B cell (primary cell): ENCODE measurements at regions not wholly inside any gene's neighbourhood (a gene's known extent, or its start where the extent isn't known, plus 50 kb on each side); places are given as distances from the start of the nearest gene placed in this dataset.

Source experiments
- ATAC-seq: fragments of 200-7000 bp; cut with Tn5 transposase; one replicate; pipeline ENCODE4 v1.10.0; 2021; ENCODE audit warnings: low read depth, mild to moderate bottlenecking, moderate number of reproducible peaks, moderate library complexity
- CTCF ChIA-PET: fragments of 350-600 bp; sonication (Branson Sonifier 250); formaldehyde crosslinking; loops from one replicate; lab custom pipeline; 2021; ENCODE audit warnings: antibody characterized with exemption, inconsistent platforms; lab: Charles Lee
- POLR2A ChIA-PET: fragments of 350-600 bp; sonication (Branson Sonifier 250); formaldehyde crosslinking; loops from one replicate; lab custom pipeline; 2021; ENCODE audit warnings: antibody characterized with exemption; lab: Charles Lee
- DNase-seq: peaks from one replicate; pipeline ENCODE4 v3.0.0; 2013
- H2AFZ ChIP-seq: 2 replicates; pipeline ENCODE4 v1.6.1; 2012; ENCODE audit warnings: mild to moderate bottlenecking, low read depth, low read length; ENCODE audit not compliant: insufficient read depth, poor library complexity, severe bottlenecking
- H3K27ac ChIP-seq, 2 donors: 1 replicate in 1 of 2; 2 replicates in 1 of 2; pipeline ENCODE4 v1.5.1; 2012 to 2013; ENCODE audit warnings: low read length in 2 of 2, mild to moderate bottlenecking in 2 of 2, moderate library complexity in 1 of 2
- H3K27me3 ChIP-seq, 4 experiments: fragments of 200-600 bp in 1 of 4; sonication (generic) in 1 of 4; replicated peaks in 1 of 4; 1 replicate in 2 of 4; 2 replicates in 2 of 4; pipeline versions ENCODE4 v1.6.1 to v1.7.0; 2013 to 2016; ENCODE audit warnings: low read length in 3 of 4, mild to moderate bottlenecking in 2 of 4, mixed read lengths in 1 of 4, moderate library complexity in 1 of 4; ENCODE audit not compliant: insufficient read depth in 4 of 4, control insufficient read depth in 3 of 4; ENCODE audit errors: control extremely low read depth in 1 of 4
- H3K36me3 ChIP-seq, 2 experiments: replicated peaks in 1 of 2; 1 replicate in 1 of 2; 2 replicates in 1 of 2; pipeline versions ENCODE4 v1.6.1 to v1.7.1; 2013; ENCODE audit warnings: low read length in 1 of 2; ENCODE audit not compliant: insufficient read depth in 2 of 2, control insufficient read depth in 1 of 2; ENCODE audit errors: control extremely low read depth in 1 of 2, extremely low read depth in 1 of 2
- H3K4me1 ChIP-seq, 2 donors: fragments of 200-600 bp in 1 of 2; sonication (generic) in 1 of 2; 1 replicate in 1 of 2; 2 replicates in 1 of 2; pipeline versions ENCODE4 v1.5.1 to v1.6.1; 2013 to 2017; ENCODE audit warnings: low read length in 2 of 2; ENCODE audit not compliant: control insufficient read depth in 2 of 2, insufficient read depth in 2 of 2
- H3K4me2 ChIP-seq: replicated peaks from 2 replicates; pipeline ENCODE3; 2012; ENCODE audit warnings: mild to moderate bottlenecking, low read depth, low read length; ENCODE audit not compliant: poor library complexity, severe bottlenecking
- H3K4me3 ChIP-seq, 5 experiments: fragments of 200-600 bp in 1 of 5; sonication (generic) in 1 of 5; 1 replicate in 3 of 5; 2 replicates in 2 of 5; pipeline versions ENCODE4 v1.5.1 to v1.7.0; 2011 to 2016; ENCODE audit warnings: low read length in 4 of 5, mild to moderate bottlenecking in 4 of 5, low read depth in 2 of 5, control low read depth in 1 of 5, moderate library complexity in 1 of 5; ENCODE audit not compliant: insufficient read depth in 1 of 5; ENCODE audit errors: control extremely low read depth in 1 of 5, extremely low read depth in 1 of 5
- H3K79me2 ChIP-seq: fragments of 200-600 bp; sonication (generic); one replicate; pipeline ENCODE4 v1.6.0; 2016; ENCODE audit warnings: low read length; ENCODE audit not compliant: control insufficient read depth, insufficient read depth
- H3K9ac ChIP-seq: fragments of 200-600 bp; sonication (generic); 2 replicates; pipeline ENCODE4 v1.6.1; 2017; ENCODE audit warnings: mild to moderate bottlenecking, low read length, moderate library complexity
- H3K9me3 ChIP-seq, 3 donors: one replicate each; pipeline versions ENCODE4 v1.6.1 to v1.7.1; 2013; ENCODE audit warnings: low read length in 2 of 3; ENCODE audit not compliant: control insufficient read depth in 2 of 3, insufficient read depth in 1 of 3; ENCODE audit errors: control extremely low read depth in 1 of 3
- H4K20me1 ChIP-seq: 2 replicates; pipeline ENCODE4 v1.6.0; 2012; ENCODE audit warnings: mild to moderate bottlenecking, low read length; ENCODE audit not compliant: insufficient read depth, control insufficient read depth, poor library complexity, severe bottlenecking
- H3K27ac Mint-ChIP-seq: one replicate; pipeline ENCODE4 v1.8.0; 2021; ENCODE audit warnings: mixed read lengths
- H3K27me3 Mint-ChIP-seq: one replicate; pipeline ENCODE4 v1.8.0; 2021; ENCODE audit warnings: mixed read lengths
- H3K4me1 Mint-ChIP-seq: one replicate; pipeline ENCODE4 v1.8.0; 2021; ENCODE audit warnings: mixed read lengths
- H3K4me3 Mint-ChIP-seq: one replicate; pipeline ENCODE4 v1.8.0; 2021; ENCODE audit warnings: mixed read lengths
- H3K9me3 Mint-ChIP-seq: one replicate; pipeline ENCODE4 v1.8.0; 2022; ENCODE audit warnings: mixed read lengths; ENCODE audit not compliant: insufficient read depth
- CTCF ChIP-seq: fragments of 200-600 bp; IDR thresholded peaks from one replicate; pipeline ENCODE4 v1.8.0; 2022; ENCODE audit warnings: antibody characterized with exemption, mild to moderate bottlenecking
- EZH2 ChIP-seq: IDR thresholded peaks from 2 replicates; pipeline ENCODE4 v1.6.1; 2012; ENCODE audit warnings: borderline replicate concordance, low read depth, mild to moderate bottlenecking, moderate library complexity, low read length; ENCODE audit not compliant: insufficient read depth, poor library complexity, severe bottlenecking
- WGBS: methylation state at CpG from one replicate; pipeline ENCODE4 v1.1.5; 2013; ENCODE audit warnings: missing lambda C conversion rate; ENCODE audit not compliant: insufficient coverage; 5-methylcytosine and 5-hydroxymethylcytosine counted together
- intact Hi-C: fragments of 100-400 bp; cut with micrococcal nuclease; formaldehyde crosslinking; loops from one replicate; pipeline ENCODE4 v1.10.0; 2022

GRCh38 chr1:189046127-189046526, 1431.5 kb downstream of the BRINP3 start:
- DNase-seq, result no peak
- no peaks in the 10 kb centered on the region for H3K27me3 Mint-ChIP-seq
- H3K27me3 ChIP-seq, result no peaks in the 10 kb centered on the region
- no peak overlapping the region for H2AFZ ChIP-seq
- no peaks in the 10 kb centered on the region for H3K9me3 ChIP-seq
- H3K79me2 ChIP-seq, result no peaks in the 10 kb centered on the region
- H3K27ac ChIP-seq, result no peak overlapping the region
- H3K4me3 Mint-ChIP-seq, result no peak overlapping the region
- intact Hi-C loops, result no loop called here
- peaks cover 3% of the 10 kb centered on the region for H3K9me3 Mint-ChIP-seq
- ChIA-PET POLR2A (no interaction called here), CTCF (no interaction called here)
- no peak overlapping the region for H3K4me2 ChIP-seq
- no peaks in the 10 kb centered on the region for H4K20me1 ChIP-seq
- no peak overlapping the region for H3K9ac ChIP-seq
- no peak for TF ChIP-seq EZH2
- TF ChIP-seq CTCF, result no peak
- WGBS, result no CpG with 5 or more reads among the region's 2 CpGs
- no peak for ATAC-seq
- H3K36me3 ChIP-seq, result no peaks in the 10 kb centered on the region
- H3K4me1 ChIP-seq, result no peaks in the 10 kb centered on the region
- no peaks in the 10 kb centered on the region for H3K4me1 Mint-ChIP-seq
- H3K27ac Mint-ChIP-seq, result no peak overlapping the region
- H3K4me3 ChIP-seq, result no peak overlapping the region

- DNase-seq, result no peak
- no peak overlapping the region for H3K27ac ChIP-seq
- H3K4me1 Mint-ChIP-seq, result no peaks in the 10 kb centered on the region
- H3K79me2 ChIP-seq, result no peaks in the 10 kb centered on the region
- H3K27me3 ChIP-seq, result no peaks in the 10 kb centered on the region
- CTCF ChIA-PET, result no interaction called here
- POLR2A ChIA-PET, result no interaction called here
- no peaks in the 10 kb centered on the region for H3K36me3 ChIP-seq
- TF ChIP-seq CTCF, result no peak
- no peak for TF ChIP-seq EZH2
- intact Hi-C loops, result no loop called here
- no peaks in the 10 kb centered on the region for H3K4me1 ChIP-seq
- H3K27ac Mint-ChIP-seq, result no peak overlapping the region
- no peak overlapping the region for H3K4me3 Mint-ChIP-seq
- no peak for ATAC-seq
- no peak overlapping the region for H3K9ac ChIP-seq
- WGBS, result no CpG with 5 or more reads among the region's 2 CpGs
- H3K27me3 Mint-ChIP-seq, result no peaks in the 10 kb centered on the region
- H2AFZ ChIP-seq, result no peak overlapping the region
- H3K9me3 Mint-ChIP-seq, result peaks cover 4% of the 10 kb centered on the region
- no peak overlapping the region for H3K4me3 ChIP-seq
- no peaks in the 10 kb centered on the region for H4K20me1 ChIP-seq
- H3K9me3 ChIP-seq, result no peaks in the 10 kb centered on the region
- H3K4me2 ChIP-seq, result no peak overlapping the region
These were observed 1392.9 kb downstream of the BRINP3 start for GRCh38 chr1:189084811-189085210.
